ENCODE measurements at regions not wholly inside any gene's neighbourhood (a gene's known extent, or its start where the extent isn't known, plus 50 kb on each side); places are given as distances from the start of the nearest gene placed in this dataset.

- no peak for TF ChIP-seq CTCF (IDR thresholded peaks at IDR 0.05)
- no peak for TF ChIP-seq POLR2AphosphoS5 (IDR thresholded peaks at IDR 0.05)
- TF ChIP-seq POLR2A (IDR thresholded peaks at IDR 0.05): no peak
Measured at GRCh38 chr13:90910018-90910639, 437.4 kb upstream of the MIR17HG start.
